CD4-positive, alpha-beta memory T cell (primary cell): ENCODE measurements at regions not wholly inside any gene's neighbourhood (a gene's known extent, or its start where the extent isn't known, plus 50 kb on each side); places are given as distances from the start of the nearest gene placed in this dataset.

Source experiments
- CTCF ChIA-PET: fragments of 350-600 bp; sonication (Branson Sonifier 250); formaldehyde crosslinking; loops from one replicate; lab custom pipeline; 2021; ENCODE audit warnings: inconsistent platforms; ENCODE audit not compliant: partially characterized antibody; lab: Charles Lee
- POLR2A ChIA-PET: fragments of 350-600 bp; sonication (Branson Sonifier 250); formaldehyde crosslinking; loops from one replicate; lab custom pipeline; 2021; ENCODE audit not compliant: partially characterized antibody; lab: Charles Lee
- DNase-seq, 5 donors: peaks; one replicate each; pipeline versions ENCODE4 v3.0.0 to v3.0.0-alpha.2; 2020 to 2022; ENCODE audit warnings: mixed read lengths in 1 of 5
- H3K27ac ChIP-seq: one replicate; pipeline ENCODE4 v1.7.0; 2013; ENCODE audit warnings: low read depth, low read length
- H3K27me3 ChIP-seq: 2 replicates; pipeline ENCODE4 v1.7.0; 2013; ENCODE audit warnings: mild to moderate bottlenecking, low read length, moderate library complexity; ENCODE audit not compliant: insufficient read depth
- H3K36me3 ChIP-seq: 2 replicates; pipeline ENCODE4 v1.7.0; 2013; ENCODE audit warnings: mild to moderate bottlenecking, low read length, moderate library complexity; ENCODE audit not compliant: insufficient read depth
- H3K4me1 ChIP-seq: 2 replicates; pipeline ENCODE4 v1.7.0; 2013; ENCODE audit warnings: mild to moderate bottlenecking, low read length, moderate library complexity; ENCODE audit not compliant: insufficient read depth
- H3K4me3 ChIP-seq, 2 donors: one replicate each; pipeline ENCODE4 v1.7.0; 2013; ENCODE audit warnings: low read length in 2 of 2, mild to moderate bottlenecking in 1 of 2
- H3K9me3 ChIP-seq, 2 donors: one replicate each; pipeline ENCODE4 v1.7.0; 2013; ENCODE audit warnings: low read length in 2 of 2, control low read depth in 1 of 2; ENCODE audit not compliant: control insufficient read depth in 1 of 2
- H3K27ac Mint-ChIP-seq, 7 donors: one replicate each; pipeline ENCODE4 v1.8.0; 2020 to 2021; ENCODE audit warnings: mixed read lengths in 7 of 7, mild to moderate bottlenecking in 6 of 7, inconsistent platforms in 3 of 7, moderate library complexity in 3 of 7
- H3K27me3 Mint-ChIP-seq, 2 donors: one replicate each; pipeline ENCODE4 v1.8.0; 2020 to 2021; ENCODE audit warnings: mixed read lengths in 2 of 2
- H3K36me3 Mint-ChIP-seq, 2 donors: one replicate each; pipeline ENCODE4 v1.8.0; 2020 to 2021; ENCODE audit warnings: mixed read lengths in 2 of 2, inconsistent platforms in 1 of 2, mild to moderate bottlenecking in 1 of 2
- H3K4me1 Mint-ChIP-seq, 4 donors: one replicate each; pipeline ENCODE4 v1.8.0; 2020 to 2021; ENCODE audit warnings: mixed read lengths in 4 of 4, mild to moderate bottlenecking in 1 of 4
- H3K4me3 Mint-ChIP-seq, 8 donors: one replicate each; pipeline ENCODE4 v1.8.0; 2020 to 2021; ENCODE audit warnings: mixed read lengths in 8 of 8, mild to moderate bottlenecking in 7 of 8, moderate library complexity in 6 of 8, inconsistent platforms in 3 of 8
- H3K9me3 Mint-ChIP-seq, 8 donors: one replicate each; pipeline ENCODE4 v1.8.0; 2020 to 2021; ENCODE audit warnings: mixed read lengths in 8 of 8, mild to moderate bottlenecking in 5 of 8, inconsistent platforms in 3 of 8, moderate library complexity in 1 of 8
- intact Hi-C: fragments of 100-400 bp; cut with micrococcal nuclease; formaldehyde crosslinking; loops from one replicate; pipeline ENCODE4 v1.15.1; 2023

GRCh38 chr5:73375949-73376348, 72.6 kb downstream of the FOXD1 start:
- ChIA-PET CTCF (no interaction called here), POLR2A (no interaction called here)
- H3K27me3 Mint-ChIP-seq, result peaks cover 54 to 62% of the 10 kb centered on the region in 2 donors
- peaks cover 0 to 3% (median under 1%) of the 10 kb centered on the region in 8 donors for H3K9me3 Mint-ChIP-seq
- Histone ChIP-seq H3K4me1 (peaks cover 13% of the 10 kb centered on the region), H3K27me3 (peaks cover 30% of the 10 kb centered on the region), H3K36me3 (no peaks in the 10 kb centered on the region), H3K9me3 (no peaks in the 10 kb centered on the region), H3K4me3 (no peak overlapping the region), H3K27ac (no peak overlapping the region)
- H3K36me3 Mint-ChIP-seq, result peaks cover 2 to 8% of the 10 kb centered on the region in 2 donors
- no peak overlapping the region for H3K27ac Mint-ChIP-seq
- intact Hi-C loops, result no loop called here
- H3K4me3 Mint-ChIP-seq, result no peak overlapping the region
- peaks cover 4 to 21% (median 12%) of the 10 kb centered on the region in 4 donors for H3K4me1 Mint-ChIP-seq
- DNase-seq, result no peak

- H3K27ac Mint-ChIP-seq, result no peak overlapping the region
- peaks cover under 1 to 13% (median 5%) of the 10 kb centered on the region in 4 donors for H3K4me1 Mint-ChIP-seq
- CTCF ChIA-PET, result no interaction called here
- DNase-seq, result no peak
- Histone ChIP-seq H3K27ac (no peak overlapping the region), H3K4me3 (no peak overlapping the region), H3K4me1 (peaks cover 5% of the 10 kb centered on the region), H3K9me3 (no peaks in the 10 kb centered on the region), H3K36me3 (no peaks in the 10 kb centered on the region), H3K27me3 (peaks cover 22% of the 10 kb centered on the region)
- H3K9me3 Mint-ChIP-seq, result peaks cover 0 to 3% (median 0%) of the 10 kb centered on the region in 8 donors
- intact Hi-C loops, result no loop called here
- POLR2A ChIA-PET, result no interaction called here
- H3K36me3 Mint-ChIP-seq, result peaks cover 0 to 5% of the 10 kb centered on the region in 2 donors
- H3K27me3 Mint-ChIP-seq, result peaks cover 47 to 55% of the 10 kb centered on the region in 2 donors
- no peak overlapping the region for H3K4me3 Mint-ChIP-seq
These were observed 73.4 kb downstream of the FOXD1 start for GRCh38 chr5:73375191-73375545.

GRCh38 chr5:73374520-73375190, 73.9 kb downstream of the FOXD1 start:
- no peak overlapping the region for H3K27ac ChIP-seq
- H3K36me3 Mint-ChIP-seq, result peaks cover 0 to 5% of the 10 kb centered on the region in 2 donors
- no peak overlapping the region for H3K4me3 ChIP-seq
- ChIA-PET POLR2A (no interaction called here), CTCF (no interaction called here)
- no peak overlapping the region for H3K27ac Mint-ChIP-seq
- peaks cover 17% of the 10 kb centered on the region for H3K27me3 ChIP-seq
- H3K4me1 ChIP-seq, result no peaks in the 10 kb centered on the region
- peaks cover 0 to 3% (median 0%) of the 10 kb centered on the region in 8 donors for H3K9me3 Mint-ChIP-seq
- no peaks in the 10 kb centered on the region for H3K9me3 ChIP-seq
- intact Hi-C loops, result no loop called here
- H3K4me1 Mint-ChIP-seq, result peaks cover 0 to 8% (median 2%) of the 10 kb centered on the region in 4 donors
- no peak for DNase-seq
- H3K4me3 Mint-ChIP-seq, result no peak overlapping the region
- H3K27me3 Mint-ChIP-seq, result peaks cover 44 to 50% of the 10 kb centered on the region in 2 donors
- no peaks in the 10 kb centered on the region for H3K36me3 ChIP-seq

GRCh38 chr5:73373814-73374510, 74.6 kb downstream of the FOXD1 start:
- Histone ChIP-seq H3K9me3 (no peaks in the 10 kb centered on the region), H3K36me3 (no peaks in the 10 kb centered on the region), H3K4me1 (no peaks in the 10 kb centered on the region), H3K27me3 (peaks cover 10% of the 10 kb centered on the region), H3K4me3 (no peak overlapping the region), H3K27ac (no peak overlapping the region)
- Mint-ChIP-seq H3K4me1 (peaks cover 0 to 3% (median under 1%) of the 10 kb centered on the region in 4 donors), H3K27ac (no peak overlapping the region), H3K36me3 (peaks cover 0 to 5% of the 10 kb centered on the region in 2 donors), H3K27me3 (peaks cover 45 to 47% of the 10 kb centered on the region in 2 donors), H3K9me3 (peaks cover 0 to 3% (median 0%) of the 10 kb centered on the region in 8 donors), H3K4me3 (no peak overlapping the region)
- intact Hi-C loops, result no loop called here
- CTCF ChIA-PET, result no interaction called here
- DNase-seq, result no peak
- POLR2A ChIA-PET, result no interaction called here

GRCh38 chr5:73370640-73371583, 77.7 kb downstream of the FOXD1 start:
- no peaks in the 10 kb centered on the region for H3K36me3 ChIP-seq
- Mint-ChIP-seq H3K27ac (no peak overlapping the region), H3K4me1 (no peaks in the 10 kb centered on the region), H3K4me3 (no peak overlapping the region), H3K9me3 (peaks cover 0 to 3% (median 0%) of the 10 kb centered on the region in 8 donors), H3K36me3 (peaks cover 0 to 5% of the 10 kb centered on the region in 2 donors), H3K27me3 (peaks cover 27 to 28% of the 10 kb centered on the region in 2 donors)
- H3K4me1 ChIP-seq, result no peaks in the 10 kb centered on the region
- intact Hi-C loops, result no loop called here
- ChIA-PET POLR2A (no interaction called here), CTCF (no interaction called here)
- no peak overlapping the region for H3K4me3 ChIP-seq
- no peaks in the 10 kb centered on the region for H3K9me3 ChIP-seq
- H3K27ac ChIP-seq, result no peak overlapping the region
- no peak for DNase-seq
- no peaks in the 10 kb centered on the region for H3K27me3 ChIP-seq

- CTCF ChIA-PET, result no interaction called here
- POLR2A ChIA-PET, result no interaction called here
- Mint-ChIP-seq H3K27me3 (peaks cover 23 to 24% of the 10 kb centered on the region in 2 donors), H3K4me3 (no peak overlapping the region), H3K4me1 (no peaks in the 10 kb centered on the region), H3K9me3 (peaks cover 0 to 3% (median 0%) of the 10 kb centered on the region in 8 donors), H3K27ac (no peak overlapping the region), H3K36me3 (peaks cover 0 to 5% of the 10 kb centered on the region in 2 donors)
- H3K9me3 ChIP-seq, result no peaks in the 10 kb centered on the region
- H3K4me1 ChIP-seq, result no peaks in the 10 kb centered on the region
- H3K36me3 ChIP-seq, result no peaks in the 10 kb centered on the region
- H3K27ac ChIP-seq, result no peak overlapping the region
- no peak for DNase-seq
- H3K4me3 ChIP-seq, result no peak overlapping the region
- intact Hi-C loops, result no loop called here
- H3K27me3 ChIP-seq, result no peaks in the 10 kb centered on the region
These were observed 78.5 kb downstream of the FOXD1 start for GRCh38 chr5:73370095-73370494.

- H3K4me3 Mint-ChIP-seq, result no peak overlapping the region
- H3K4me1 Mint-ChIP-seq, result no peaks in the 10 kb centered on the region
- peaks cover 21 to 26% of the 10 kb centered on the region in 2 donors for H3K27me3 Mint-ChIP-seq
- Histone ChIP-seq H3K9me3 (no peaks in the 10 kb centered on the region), H3K4me3 (no peak overlapping the region), H3K36me3 (no peaks in the 10 kb centered on the region), H3K27me3 (no peaks in the 10 kb centered on the region), H3K4me1 (no peaks in the 10 kb centered on the region), H3K27ac (no peak overlapping the region)
- no peak overlapping the region for H3K27ac Mint-ChIP-seq
- POLR2A ChIA-PET, result no interaction called here
- intact Hi-C loops, result no loop called here
- H3K9me3 Mint-ChIP-seq, result peaks cover 0 to 3% (median 0%) of the 10 kb centered on the region in 8 donors
- peaks cover 0 to 5% of the 10 kb centered on the region in 2 donors for H3K36me3 Mint-ChIP-seq
- CTCF ChIA-PET, result no interaction called here
- no peak for DNase-seq
These were observed 79.3 kb downstream of the FOXD1 start for GRCh38 chr5:73369278-73369677.
